Jurkat, Clone E6-1 (cell line): ENCODE measurements at regions not wholly inside any gene's neighbourhood (a gene's known extent, or its start where the extent isn't known, plus 50 kb on each side); places are given as distances from the start of the nearest gene placed in this dataset.
"Not testable (repeated sequence)": the region's sequence is repeated elsewhere in the genome, so short reads cannot be mapped to it uniquely, and the experiment has no call there.

Source experiments
- DNase-seq: peaks from one replicate; pipeline ENCODE4 v3.0.0-alpha.2; 2011; ENCODE audit warnings: low read depth, low spot score
- H3K4me3 ChIP-seq: 2 replicates; pipeline ENCODE4 v1.5.1; 2011; ENCODE audit warnings: mild to moderate bottlenecking, low read length, control low read depth, moderate library complexity

GRCh38 chr5:62237944-62238343, 68.1 kb upstream of the KIF2A start:
- not testable (repeated sequence) for H3K4me3 ChIP-seq, DNase-seq

GRCh38 chr5:62238584-62238983, 67.4 kb upstream of the KIF2A start:
- not testable (repeated sequence) for DNase-seq, H3K4me3 ChIP-seq

GRCh38 chr5:62240494-62240893, 65.5 kb upstream of the KIF2A start:
- not testable (repeated sequence) for DNase-seq, H3K4me3 ChIP-seq

- not testable (repeated sequence) for H3K4me3 ChIP-seq, DNase-seq
Measured at GRCh38 chr5:62242000-62242399, 64.0 kb upstream of the KIF2A start.

GRCh38 chr5:62243046-62243445, 63.0 kb upstream of the KIF2A start:
- DNase-seq, result not testable (repeated sequence)

GRCh38 chr5:62248192-62248591, 57.8 kb upstream of the KIF2A start:
- DNase-seq, H3K4me3 ChIP-seq: not testable (repeated sequence)

More at GRCh38 chr5:62243046-62243445, 63.0 kb upstream of the KIF2A start:
- not testable (repeated sequence) for H3K4me3 ChIP-seq

GRCh38 chr5:62250085-62250484, 55.9 kb upstream of the KIF2A start:
- not testable (repeated sequence) for DNase-seq, H3K4me3 ChIP-seq

- not testable (repeated sequence) for H3K4me3 ChIP-seq, DNase-seq
Measured at GRCh38 chr5:62250919-62251318, 55.1 kb upstream of the KIF2A start.

GRCh38 chr5:62252519-62252918, 53.5 kb upstream of the KIF2A start:
- DNase-seq, H3K4me3 ChIP-seq: not testable (repeated sequence)

GRCh38 chr5:62255551-62255950, 50.5 kb upstream of the KIF2A start:
- DNase-seq, H3K4me3 ChIP-seq: not testable (repeated sequence)

GRCh38 chr5:62256161-62257019, 49.6 kb upstream of the KIF2A start:
- peak overlapping the region; percentile 20 for H3K4me3 ChIP-seq
- DNase-seq, result peak; percentile 55
